ENCODE measurements at regions not wholly inside any gene's neighbourhood (a gene's known extent, or its start where the extent isn't known, plus 50 kb on each side); places are given as distances from the start of the nearest gene placed in this dataset.

DNA sequence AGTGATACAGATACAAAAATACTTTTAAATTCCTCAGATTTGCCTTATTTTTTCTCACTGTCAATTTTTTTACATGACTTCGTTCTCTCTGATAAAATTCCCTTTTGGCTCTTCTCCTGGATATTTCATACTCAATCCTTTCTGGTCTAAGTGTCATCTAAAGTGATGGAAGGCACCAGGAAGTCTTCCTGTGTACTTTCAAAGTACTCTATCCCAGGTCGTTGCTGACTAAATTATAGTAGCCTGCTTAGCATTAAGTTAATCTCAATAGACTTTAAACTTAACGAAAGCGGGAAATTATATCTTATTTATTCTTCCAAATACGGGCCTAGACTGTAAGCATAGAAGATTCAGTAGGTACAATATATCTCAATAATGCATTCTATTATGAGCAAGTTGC is 67.8 kb downstream of the CASP12 start:
- no peak for DNase-seq

DNA sequence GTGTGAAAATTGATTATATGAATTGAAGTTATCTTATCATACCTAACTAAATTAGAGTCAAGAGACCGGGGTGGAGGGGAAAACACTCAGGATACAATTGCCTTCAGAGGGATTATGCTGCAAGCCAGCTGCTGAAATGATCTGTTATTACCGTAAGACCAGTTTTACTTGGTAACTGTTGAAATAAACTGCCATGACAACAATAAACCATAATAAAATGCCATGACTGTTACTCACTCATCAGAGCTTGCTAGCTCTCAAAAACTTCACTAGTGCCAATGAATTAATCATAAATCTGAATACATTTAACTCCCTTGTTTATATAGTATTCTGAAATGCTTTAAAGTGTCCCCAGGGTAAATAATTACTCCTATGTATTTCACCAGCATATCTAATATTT is 68.2 kb downstream of the CASP12 start:
- DNase-seq, result no peak

- DNase-seq, result no peak
Observed at GRCh38 chr11:104826772-104827171, 71.5 kb downstream of the CASP12 start.

GRCh38 chr11:104823657-104824056 is 74.6 kb downstream of the CASP12 start:
- DNase-seq, result peak in 1 of 2 donors; percentile 28

DNA sequence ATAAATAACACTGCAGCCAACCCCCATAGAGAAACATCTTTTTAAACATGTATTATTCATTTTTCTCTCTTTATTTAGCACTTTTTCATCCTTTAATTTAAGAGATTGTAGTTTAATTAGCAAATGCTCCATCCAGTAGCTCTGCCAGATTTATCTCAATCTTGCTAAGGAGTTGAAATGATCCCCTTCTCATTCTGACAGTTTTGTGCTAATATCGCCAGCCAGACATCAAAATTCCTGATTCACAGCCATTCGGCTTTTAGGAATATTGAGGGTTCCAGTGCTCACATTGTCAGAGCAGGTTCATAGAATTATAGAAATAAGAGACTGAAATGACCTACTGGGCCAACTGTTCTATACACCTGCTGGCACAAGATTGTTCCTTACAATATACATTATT is 77.8 kb downstream of the CASP12 start:
- no peak for DNase-seq

GRCh38 chr11:104819603-104820002 is 78.7 kb downstream of the CASP12 start:
- DNase-seq, result no peak

DNA sequence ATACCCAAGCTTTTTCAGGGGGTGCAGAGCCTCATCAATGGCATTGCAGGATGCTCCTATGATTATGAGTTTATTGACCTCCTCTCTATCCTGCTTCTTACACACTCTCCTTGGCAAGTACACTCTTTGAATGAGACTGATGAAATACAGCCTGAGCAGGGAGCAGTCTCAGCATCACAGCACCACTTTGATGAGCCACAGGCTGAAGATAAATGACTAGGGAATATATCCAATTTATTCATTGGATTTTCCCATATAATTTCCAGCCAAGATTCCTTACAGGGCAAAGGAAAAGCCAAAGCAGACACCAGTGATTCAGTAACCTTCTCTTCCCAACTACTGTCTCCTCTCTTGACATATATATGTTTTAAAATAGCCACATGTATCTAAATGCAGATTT is 79.2 kb downstream of the CASP12 start:
- no peak for DNase-seq

- no peak for DNase-seq
Observed at GRCh38 chr11:104817973-104818372, 80.3 kb downstream of the CASP12 start.

DNA sequence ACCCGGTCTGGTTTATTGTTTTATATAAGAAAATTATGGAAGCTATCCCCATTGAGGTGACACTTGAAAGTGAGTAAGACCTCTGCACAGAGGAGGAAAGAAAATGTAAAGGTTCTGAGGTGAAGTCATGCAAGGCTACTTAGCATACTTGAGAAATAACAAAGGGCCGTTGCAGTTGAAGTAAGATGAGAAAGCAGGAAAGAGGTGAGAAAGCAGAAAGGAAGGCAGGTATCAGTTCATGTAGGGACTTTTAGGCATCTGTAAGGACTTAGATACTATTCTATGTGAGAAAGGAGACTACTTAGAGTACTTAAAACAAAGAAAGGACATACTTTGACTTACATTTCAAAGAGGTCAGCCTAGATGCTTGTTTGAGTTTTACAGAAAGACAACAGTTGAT is 84.7 kb downstream of the CASP12 start:
- no peak for DNase-seq

DNA sequence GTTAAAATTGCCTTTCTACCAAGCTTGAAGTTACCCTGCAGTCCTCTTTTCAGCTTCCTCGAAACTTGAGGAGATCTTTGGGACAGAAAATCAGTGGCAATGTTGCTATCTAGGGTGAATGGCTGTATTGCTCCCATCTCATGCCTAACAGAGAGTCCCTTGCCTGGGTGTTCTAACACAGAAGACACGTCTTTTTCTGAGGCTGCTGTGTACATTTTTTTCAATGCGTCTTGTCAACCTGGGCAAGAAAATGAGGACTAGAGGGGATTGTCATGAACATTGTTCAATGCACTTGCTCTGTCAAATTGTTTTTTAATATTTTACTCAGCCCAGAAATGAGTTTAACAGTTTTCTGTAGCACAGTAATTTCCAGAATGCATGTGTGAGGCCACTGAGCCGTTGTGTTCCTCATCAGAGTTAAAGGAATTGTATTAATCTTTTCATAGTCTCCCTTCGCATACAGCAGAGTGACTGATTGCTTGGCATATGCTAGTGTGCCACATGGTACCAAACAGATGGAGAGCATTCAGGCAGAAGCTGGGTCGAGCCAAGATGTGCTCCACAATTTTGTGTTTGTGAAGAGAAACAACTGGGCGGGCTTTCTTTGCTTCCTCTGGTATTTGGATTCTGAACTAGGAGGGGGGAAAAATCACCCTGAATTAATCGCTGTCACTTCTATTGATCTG is 86.0 kb downstream of the CASP12 start:
- DNase-seq, result no peak

- DNase-seq, result no peak
Observed at GRCh38 chr11:104803776-104804175, 94.5 kb downstream of the CASP12 start.

DNA sequence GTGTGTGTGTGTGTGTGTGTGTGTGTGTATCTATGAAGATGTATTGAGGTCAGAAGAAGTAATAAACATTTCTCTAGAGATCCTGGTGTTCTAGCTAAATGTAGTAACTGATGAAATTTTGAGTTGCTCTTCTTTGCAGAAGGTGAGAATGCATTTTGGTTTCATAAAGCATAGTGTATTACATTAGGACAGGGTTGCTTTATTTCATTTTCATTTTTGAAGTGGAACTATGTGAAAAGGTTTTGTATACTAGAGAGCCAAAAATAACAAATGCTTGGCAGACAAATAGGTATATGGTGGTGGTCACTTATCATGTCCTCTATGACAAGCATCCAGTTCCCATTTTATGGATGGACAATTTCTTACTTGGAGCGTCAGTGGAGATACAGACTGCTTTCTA is 99.0 kb downstream of the CASP12 start:
- DNase-seq, result peak in 1 of 2 donors; percentile 41

DNA sequence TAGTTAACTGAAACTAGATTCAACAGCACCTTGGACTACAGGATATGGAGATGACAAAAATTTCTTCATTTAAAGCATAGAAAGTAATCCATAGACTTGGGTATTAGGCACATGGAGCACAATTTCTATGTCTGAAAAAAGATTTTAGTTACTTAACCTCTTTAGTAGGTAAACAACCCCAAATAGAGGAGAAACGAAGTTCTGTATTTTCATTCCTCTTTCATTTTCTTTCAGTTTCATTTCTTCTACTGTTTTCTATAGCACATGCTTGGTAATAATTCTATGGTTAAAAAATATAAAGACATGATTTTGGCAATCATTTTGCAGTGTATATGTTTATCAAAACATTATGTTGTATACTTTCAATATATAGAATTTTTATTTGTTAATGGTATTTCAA is 99.5 kb downstream of the CASP12 start:
- peak in 1 of 2 donors; percentile 37 for DNase-seq

GRCh38 chr11:104796301-104796700 is 102.0 kb downstream of the CASP12 start:
- no peak for DNase-seq

GRCh38 chr11:104795501-104796213 is 102.6 kb downstream of the CASP12 start:
- no peak for DNase-seq

- DNase-seq, result no peak
Observed at GRCh38 chr11:104792861-104793260, 105.4 kb downstream of the CASP12 start.

DNA sequence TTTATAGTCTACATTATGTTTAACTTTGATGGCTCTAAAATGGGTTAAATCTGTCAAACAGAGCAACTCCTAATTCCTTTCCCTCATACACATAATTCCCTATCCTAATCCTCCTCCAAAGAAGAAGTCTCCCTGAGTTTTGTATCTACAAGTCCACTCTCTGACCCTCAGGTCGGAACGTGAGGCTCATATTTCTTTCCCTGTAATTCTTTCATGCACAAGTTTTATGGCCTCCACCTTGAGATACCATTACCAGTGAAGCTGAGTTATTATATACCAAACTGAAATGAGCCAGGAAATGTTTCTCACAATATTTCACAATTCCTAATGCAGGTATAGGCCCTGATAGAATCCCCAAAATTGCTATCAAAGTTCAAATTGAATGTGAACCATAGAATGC is 106.4 kb downstream of the CASP12 start:
- DNase-seq, result no peak

GRCh38 chr11:104784684-104785460 is 113.4 kb downstream of the CASP12 start:
- peak in 1 of 2 donors; percentile 18 for DNase-seq

DNA sequence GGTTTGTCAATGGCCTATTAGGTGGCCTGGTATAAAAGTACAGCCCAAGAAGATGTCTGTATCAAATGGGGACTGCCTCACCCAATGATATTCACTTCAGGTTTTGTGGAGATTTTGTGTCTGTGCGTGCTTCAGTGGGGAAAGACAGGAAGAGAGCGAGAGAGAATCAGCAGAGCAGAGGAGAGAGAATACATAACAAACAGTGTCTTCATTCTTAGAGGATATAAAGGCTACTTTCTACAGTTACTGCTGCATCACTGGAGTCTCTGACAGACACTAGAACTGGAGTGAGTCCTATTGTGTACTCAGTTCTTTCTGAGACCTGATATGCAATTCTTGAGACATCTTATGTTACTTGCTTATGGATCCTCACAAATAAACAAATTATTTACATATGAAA is 115.0 kb downstream of the CASP12 start:
- no peak for DNase-seq

- no peak for DNase-seq
Observed at GRCh38 chr11:104782377-104782754, 115.9 kb downstream of the CASP12 start.

DNA sequence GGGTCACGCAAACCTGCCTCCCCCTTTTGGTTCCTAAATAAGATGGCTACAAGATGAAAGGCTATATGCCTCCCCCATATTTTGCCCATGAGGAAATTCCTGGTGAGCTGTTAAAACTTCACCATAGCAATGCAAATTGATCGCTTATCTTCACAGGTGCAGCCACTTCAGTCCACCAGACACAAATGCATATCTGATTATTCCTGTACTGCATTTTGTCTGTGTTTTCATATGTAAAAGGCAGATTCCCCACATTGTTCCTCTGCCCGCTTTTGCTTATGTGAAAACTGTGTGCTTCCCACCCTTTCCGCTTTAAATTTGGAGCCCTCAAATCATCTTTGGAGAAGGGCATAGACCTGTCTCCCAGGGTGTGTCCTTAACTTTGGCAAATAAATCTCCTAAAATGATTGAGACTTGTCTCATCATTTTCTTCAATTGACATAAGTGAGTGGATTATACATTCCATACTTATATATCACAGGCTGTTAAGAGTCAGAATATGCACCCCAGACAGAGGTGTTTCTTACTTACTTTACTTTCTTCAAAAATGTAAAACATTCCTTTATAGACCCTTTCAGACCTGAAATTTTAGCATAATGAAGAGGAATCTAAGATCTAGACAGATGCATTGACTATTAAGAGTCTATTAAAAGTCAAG is 116.4 kb downstream of the CASP12 start:
- no peak for DNase-seq

- DNase-seq, result no peak
Observed at GRCh38 chr11:104781037-104781436, 117.2 kb downstream of the CASP12 start.

GRCh38 chr11:104776501-104777170 is 121.6 kb downstream of the CASP12 start:
- DNase-seq, result no peak
